ENCODE measurements at regions not wholly inside any gene's neighbourhood (a gene's known extent, or its start where the extent isn't known, plus 50 kb on each side); places are given as distances from the start of the nearest gene placed in this dataset.

DNA sequence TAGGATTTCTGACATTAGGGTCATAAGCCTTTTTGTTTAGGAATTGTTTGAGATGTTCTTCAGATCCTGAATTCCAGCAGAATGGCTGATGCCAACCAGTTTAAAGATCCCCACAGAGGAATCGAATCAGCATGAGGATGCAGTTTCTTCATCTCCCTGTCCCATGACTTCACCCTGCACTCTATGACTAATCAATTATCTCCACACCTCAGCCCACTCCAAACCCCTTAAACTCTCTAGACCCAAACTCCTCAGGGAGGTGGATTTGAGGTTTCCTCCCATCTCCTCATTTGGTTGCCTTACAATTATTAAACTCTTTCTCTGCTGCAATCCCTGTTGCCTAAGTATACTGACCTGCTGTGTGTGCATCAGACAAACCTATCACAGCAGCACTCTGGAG is 86.5 kb upstream of the CRY1 start:
- no peak for DNase-seq
- TF ChIP-seq POLR2A (IDR thresholded peaks at IDR 0.05) = no peak
- TF ChIP-seq, protein P1, sequence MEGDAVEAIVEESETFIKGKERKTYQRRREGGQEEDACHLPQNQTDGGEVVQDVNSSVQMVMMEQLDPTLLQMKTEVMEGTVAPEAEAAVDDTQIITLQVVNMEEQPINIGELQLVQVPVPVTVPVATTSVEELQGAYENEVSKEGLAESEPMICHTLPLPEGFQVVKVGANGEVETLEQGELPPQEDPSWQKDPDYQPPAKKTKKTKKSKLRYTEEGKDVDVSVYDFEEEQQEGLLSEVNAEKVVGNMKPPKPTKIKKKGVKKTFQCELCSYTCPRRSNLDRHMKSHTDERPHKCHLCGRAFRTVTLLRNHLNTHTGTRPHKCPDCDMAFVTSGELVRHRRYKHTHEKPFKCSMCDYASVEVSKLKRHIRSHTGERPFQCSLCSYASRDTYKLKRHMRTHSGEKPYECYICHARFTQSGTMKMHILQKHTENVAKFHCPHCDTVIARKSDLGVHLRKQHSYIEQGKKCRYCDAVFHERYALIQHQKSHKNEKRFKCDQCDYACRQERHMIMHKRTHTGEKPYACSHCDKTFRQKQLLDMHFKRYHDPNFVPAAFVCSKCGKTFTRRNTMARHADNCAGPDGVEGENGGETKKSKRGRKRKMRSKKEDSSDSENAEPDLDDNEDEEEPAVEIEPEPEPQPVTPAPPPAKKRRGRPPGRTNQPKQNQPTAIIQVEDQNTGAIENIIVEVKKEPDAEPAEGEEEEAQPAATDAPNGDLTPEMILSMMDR (IDR thresholded peaks at IDR 0.05) = no peak
- intact Hi-C loops (cut with DNase I) = no loop called here
- Histone ChIP-seq H3K4me1 (replicated peaks in 1 of 2) (no peaks in the 10 kb centered on the region), H3K27me3 (peaks cover 16% of the 10 kb centered on the region), H3K9me3 (replicated peaks in 1 of 3) (no peaks in the 10 kb centered on the region), H3K36me3 (replicated peaks in 1 of 2) (no peaks in the 10 kb centered on the region), H3K27ac (no peak overlapping the region), H3K4me3 (no peak overlapping the region)
- 71 to 82% (median 73%) methylated on average over 1 of the region's 1 CpG for WGBS, 4 donors

DNA sequence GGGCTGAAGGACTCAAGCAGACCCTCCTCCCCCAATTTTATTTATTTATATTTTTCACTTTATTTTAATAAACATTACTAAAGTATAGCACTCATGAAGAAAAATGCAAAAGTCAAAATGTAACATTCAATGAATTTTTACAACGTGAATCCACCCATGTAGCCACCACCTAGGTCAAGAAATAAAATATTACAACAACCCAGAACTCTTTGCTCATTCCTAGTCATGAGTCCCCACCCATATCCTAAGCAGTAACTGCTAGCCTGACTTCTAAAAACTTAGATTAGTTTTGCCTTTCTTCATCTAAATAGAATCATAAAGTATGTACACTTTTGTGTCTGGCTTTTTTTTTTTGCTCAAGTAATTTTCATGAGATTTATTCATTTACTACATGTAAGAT is 86.9 kb upstream of the CRY1 start:
- H3K36me3 ChIP-seq (replicated peaks in 1 of 2) = no peaks in the 10 kb centered on the region
- intact Hi-C loops (cut with DNase I) = no loop called here
- no peak for TF ChIP-seq POLR2A (IDR thresholded peaks at IDR 0.05)
- TF ChIP-seq, protein P1 (IDR thresholded peaks at IDR 0.05) = no peak
- no peaks in the 10 kb centered on the region for H3K4me1 ChIP-seq (replicated peaks in 1 of 2)
- H3K27me3 ChIP-seq = peaks cover 16% of the 10 kb centered on the region
- WGBS, 4 donors = 65 to 71% (median 68%) methylated on average over 1 of the region's 1 CpG
- DNase-seq = no peak
- H3K4me3 ChIP-seq = no peak overlapping the region
- H3K27ac ChIP-seq = no peak overlapping the region
- no peaks in the 10 kb centered on the region for H3K9me3 ChIP-seq (replicated peaks in 1 of 3)

DNA sequence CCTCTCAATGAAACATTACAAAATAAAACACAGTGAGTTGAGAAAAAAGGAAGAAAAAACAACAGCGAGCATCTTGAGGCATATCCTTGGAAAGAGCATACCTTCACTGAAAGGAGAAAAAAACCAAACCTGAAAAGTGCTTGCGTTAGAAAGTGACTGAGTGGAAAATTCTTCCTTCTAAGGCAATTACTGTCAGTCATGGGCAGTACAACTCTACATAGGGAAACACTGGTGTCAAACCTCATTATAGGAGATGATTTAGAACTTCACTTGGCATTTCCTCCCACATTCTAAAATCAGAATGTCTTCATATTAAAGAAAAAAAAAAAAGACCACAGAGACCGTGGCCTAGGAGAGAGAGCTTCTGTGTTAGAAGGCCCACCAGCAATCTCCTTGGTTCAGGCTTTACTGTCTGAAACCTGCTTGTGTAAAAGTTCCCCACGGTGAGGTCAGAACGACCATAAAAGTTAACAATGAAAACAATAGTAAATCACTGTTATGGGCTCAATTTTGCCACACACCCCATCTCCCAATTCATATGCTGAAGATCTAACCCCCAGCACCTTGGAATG is 91.1 kb upstream of the CRY1 start:
- H3K9me3 ChIP-seq (replicated peaks in 1 of 3) = no peaks in the 10 kb centered on the region
- TF ChIP-seq POLR2A (IDR thresholded peaks at IDR 0.05) = no peak
- TF ChIP-seq, protein P1 (IDR thresholded peaks at IDR 0.05) = no peak
- intact Hi-C loops (cut with DNase I) = no loop called here
- H3K36me3 ChIP-seq (replicated peaks in 1 of 2) = no peaks in the 10 kb centered on the region
- 47 to 56% (median 48%) methylated on average over 5 of the region's 5 CpGs for WGBS, 4 donors
- DNase-seq = no peak
- H3K27ac ChIP-seq = no peak overlapping the region
- no peaks in the 10 kb centered on the region for H3K4me1 ChIP-seq (replicated peaks in 1 of 2)
- no peak overlapping the region for H3K4me3 ChIP-seq
- peaks cover 16% of the 10 kb centered on the region for H3K27me3 ChIP-seq

DNA sequence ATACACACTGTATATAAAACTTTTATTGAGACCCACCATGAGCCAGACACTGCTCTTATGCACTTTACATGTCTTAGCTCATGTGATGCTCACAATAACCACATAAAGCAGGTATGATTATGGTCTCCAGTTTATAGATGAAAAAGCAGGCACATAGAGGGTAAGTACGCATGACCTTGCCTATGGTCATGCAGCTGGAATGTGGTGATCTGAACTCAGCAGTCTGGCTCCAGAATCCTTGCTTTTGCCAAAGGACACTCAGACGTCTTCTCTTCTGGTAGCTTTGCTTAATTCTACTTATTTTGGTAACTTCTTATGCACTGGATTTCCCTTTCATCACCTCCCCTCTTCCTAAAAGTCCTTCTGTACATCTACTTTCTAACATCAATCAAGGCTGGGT is 103.3 kb upstream of the CRY1 start:
- H3K27ac ChIP-seq = no peak overlapping the region
- no peaks in the 10 kb centered on the region for H3K36me3 ChIP-seq (replicated peaks in 1 of 2)
- H3K9me3 ChIP-seq (replicated peaks in 1 of 3) = no peaks in the 10 kb centered on the region
- H3K4me1 ChIP-seq (replicated peaks in 1 of 2) = no peaks in the 10 kb centered on the region
- DNase-seq = no peak
- intact Hi-C loops (cut with DNase I) = no loop called here
- TF ChIP-seq POLR2A (IDR thresholded peaks at IDR 0.05) = no peak
- TF ChIP-seq, protein P1 (IDR thresholded peaks at IDR 0.05) = no peak
- H3K4me3 ChIP-seq = no peak overlapping the region
- WGBS, 4 donors = 38 to 61% (median 42%) methylated on average over 2 of the region's 2 CpGs
- H3K27me3 ChIP-seq = peaks cover 4% of the 10 kb centered on the region
